Tibial nerve (tissue), 4 donors: ENCODE measurements at regions not wholly inside any gene's neighbourhood (a gene's known extent, or its start where the extent isn't known, plus 50 kb on each side); places are given as distances from the start of the nearest gene placed in this dataset.

Experiments used
- CTCF ChIP-seq, 5 experiments: fragments of 200-600 bp in 3 of 5; fragments of 450-650 bp in 2 of 5; sonication (generic) in 3 of 5; IDR thresholded peaks; one replicate each; pipeline ENCODE4 v1.5.1; 2016 to 2019; ENCODE audit warnings: antibody characterized with exemption in 5 of 5, mild to moderate bottlenecking in 3 of 5, moderate library complexity in 2 of 5
- EP300 ChIP-seq, 2 donors: sonication (generic); formaldehyde crosslinking; IDR thresholded peaks; one replicate each; pipeline ENCODE4 v1.6.1; 2017; ENCODE audit warnings: antibody characterized with exemption in 2 of 2, mild to moderate bottlenecking in 1 of 2
- POLR2A ChIP-seq, 2 donors: fragments of 450-650 bp; IDR thresholded peaks; one replicate each; pipeline ENCODE4 v1.6.1; 2017; ENCODE audit warnings: antibody characterized with exemption in 2 of 2, mild to moderate bottlenecking in 2 of 2, moderate library complexity in 2 of 2

- TF ChIP-seq CTCF (IDR thresholded peaks at IDR 0.05) (no peak), EP300 (IDR thresholded peaks at IDR 0.05) (no peak), POLR2A (IDR thresholded peaks at IDR 0.05) (no peak)
Measured at GRCh38 chr10:4051641-4052151, 266.7 kb upstream of the KLF6 start.
